GM21447 (cell line): ENCODE measurements at regions not wholly inside any gene's neighbourhood (a gene's known extent, or its start where the extent isn't known, plus 50 kb on each side); places are given as distances from the start of the nearest gene placed in this dataset.

ENCODE experiments used
- ATAC-seq: cut with Tn5 transposase; IDR thresholded peaks from one replicate; pipeline ENCODE4 v1.9.1; 2021; ENCODE audit not compliant: unreplicated experiment

DNA sequence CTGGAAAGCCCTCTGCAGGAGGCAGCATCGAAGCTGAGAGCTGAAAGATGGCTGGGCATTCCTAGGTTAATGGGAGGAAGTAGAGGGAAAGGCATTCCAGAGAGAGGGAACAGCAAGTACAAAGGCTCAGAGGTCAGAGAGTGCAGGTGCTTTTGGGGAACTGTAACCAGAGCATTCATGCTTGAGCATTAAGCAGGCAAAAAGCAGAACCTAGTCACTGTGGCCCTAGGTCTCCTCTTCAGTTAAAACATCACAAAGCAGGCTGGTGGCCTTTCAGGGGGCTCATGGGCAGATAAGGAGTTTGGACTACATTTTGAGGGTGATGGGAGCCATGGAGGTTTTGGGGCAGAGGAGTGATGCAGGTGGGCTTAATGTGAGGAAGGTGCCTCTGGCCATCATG lies 169.2 kb upstream of the MYL2 start:
- no peak for ATAC-seq

DNA sequence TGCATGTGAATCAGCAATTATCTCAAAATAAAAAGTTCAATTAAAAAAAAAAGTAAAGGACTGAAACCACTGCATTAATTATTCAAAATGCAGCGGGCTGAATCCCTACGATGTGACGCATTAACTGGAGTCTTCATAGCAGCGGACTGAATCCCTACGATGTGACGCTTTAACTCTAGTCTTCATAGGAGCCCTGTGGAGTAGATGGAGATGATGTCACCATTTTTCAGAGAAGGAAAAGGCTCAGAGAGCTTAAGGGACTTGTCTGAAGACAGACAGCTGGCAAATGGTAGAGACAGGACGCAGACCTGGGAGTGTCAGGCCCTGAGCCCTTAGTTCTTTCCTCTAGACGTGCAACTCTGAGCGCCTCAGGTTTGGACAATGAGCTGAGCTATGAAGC lies 168.0 kb upstream of the MYL2 start:
- no peak for ATAC-seq

DNA sequence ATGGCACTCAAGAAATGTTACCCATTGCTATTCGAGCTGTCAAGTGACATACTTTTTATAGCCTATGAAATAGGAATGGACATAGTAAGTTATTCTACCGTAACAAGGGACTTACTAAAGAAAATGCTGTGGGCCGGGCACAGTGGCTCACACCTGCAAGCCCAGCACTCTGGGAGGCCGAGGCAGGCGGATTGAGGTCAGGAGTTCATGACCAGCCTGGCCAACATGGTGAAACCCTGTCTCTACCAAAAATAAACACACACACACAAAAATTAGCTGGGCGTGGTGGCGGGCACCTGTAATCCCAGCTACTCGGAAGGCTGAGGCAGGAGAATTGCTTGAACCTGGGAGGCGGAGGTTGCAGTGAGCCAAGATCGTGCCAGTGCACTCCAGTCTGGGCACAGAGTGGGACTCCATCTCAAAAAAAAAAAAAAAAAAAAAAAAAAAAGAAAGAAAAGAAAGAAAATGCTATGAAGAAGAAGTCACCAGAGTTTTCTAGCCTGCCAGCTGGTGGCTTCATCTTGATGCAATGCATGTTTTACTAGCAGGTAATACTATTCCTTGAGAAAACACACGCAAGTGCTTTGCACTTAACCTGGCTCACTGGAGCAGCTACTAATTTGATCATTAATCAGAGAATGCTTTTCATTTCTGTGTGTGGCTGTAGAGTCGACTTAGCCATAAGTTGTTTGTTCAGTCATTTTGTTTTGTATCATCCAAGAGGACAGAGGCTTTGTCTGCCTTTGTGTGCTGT lies 166.7 kb upstream of the MYL2 start:
- ATAC-seq: no peak

DNA sequence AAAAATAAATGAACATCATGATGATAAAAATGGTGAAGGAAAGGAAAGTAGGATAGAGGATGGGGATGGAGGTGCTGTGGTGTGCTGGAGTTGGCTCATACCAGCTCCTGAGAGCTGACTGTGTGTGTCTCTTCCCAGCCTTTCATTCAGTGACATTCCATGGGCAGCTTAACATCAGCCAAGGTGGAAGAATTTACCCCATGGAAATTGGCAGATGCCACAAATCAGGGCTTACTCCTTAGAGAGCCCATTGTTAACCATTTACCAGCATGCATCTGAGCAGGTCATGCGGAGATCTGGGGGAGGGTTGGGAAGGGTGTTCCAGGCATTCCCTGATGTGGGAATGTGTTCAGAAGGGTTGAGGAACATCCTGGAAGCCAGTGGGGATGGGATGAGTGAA lies 164.7 kb upstream of the MYL2 start:
- ATAC-seq: no peak

DNA sequence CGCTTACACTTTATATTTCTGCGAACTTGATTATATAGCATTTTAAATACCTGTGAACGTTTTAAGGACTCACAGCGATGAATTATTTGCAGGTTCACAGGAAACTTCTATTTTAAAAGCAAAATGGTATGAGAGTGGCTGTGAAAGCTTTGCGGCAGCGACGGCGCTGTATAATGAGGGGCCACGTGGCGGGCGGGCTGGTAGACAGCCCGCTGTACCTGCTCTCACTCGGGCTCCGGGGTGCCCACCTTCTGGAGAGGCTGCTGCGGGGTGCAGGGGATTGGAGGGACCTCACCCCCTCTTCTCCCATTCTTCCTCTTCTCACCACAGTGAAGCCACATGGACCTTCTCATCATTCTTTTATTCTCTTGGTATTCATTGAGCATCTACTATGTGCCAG lies 164.2 kb upstream of the MYL2 start:
- ATAC-seq: no peak

DNA sequence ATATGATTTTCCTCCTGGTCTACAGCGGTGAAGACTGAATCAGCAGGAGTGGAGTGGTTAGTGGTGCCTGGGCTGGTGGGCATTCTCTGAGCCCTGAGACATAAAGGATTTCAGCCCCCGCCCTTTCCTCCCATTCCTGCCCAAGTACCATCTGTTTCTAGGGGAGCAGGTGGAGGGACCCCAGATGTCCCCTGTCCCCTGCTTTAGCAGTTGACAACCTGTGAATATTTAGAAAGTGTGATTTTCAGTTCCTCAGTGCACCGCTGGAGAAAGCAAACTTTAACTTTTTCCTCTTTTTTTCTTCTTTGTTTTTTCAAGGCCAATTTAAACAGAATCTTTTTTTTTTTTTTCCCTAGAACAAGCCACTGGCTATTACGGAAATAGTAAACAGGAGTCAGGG lies 163.8 kb upstream of the MYL2 start:
- no peak for ATAC-seq

GRCh38 chr12:111081600-111081999 lies 161.2 kb upstream of the MYL2 start:
- no peak for ATAC-seq

DNA sequence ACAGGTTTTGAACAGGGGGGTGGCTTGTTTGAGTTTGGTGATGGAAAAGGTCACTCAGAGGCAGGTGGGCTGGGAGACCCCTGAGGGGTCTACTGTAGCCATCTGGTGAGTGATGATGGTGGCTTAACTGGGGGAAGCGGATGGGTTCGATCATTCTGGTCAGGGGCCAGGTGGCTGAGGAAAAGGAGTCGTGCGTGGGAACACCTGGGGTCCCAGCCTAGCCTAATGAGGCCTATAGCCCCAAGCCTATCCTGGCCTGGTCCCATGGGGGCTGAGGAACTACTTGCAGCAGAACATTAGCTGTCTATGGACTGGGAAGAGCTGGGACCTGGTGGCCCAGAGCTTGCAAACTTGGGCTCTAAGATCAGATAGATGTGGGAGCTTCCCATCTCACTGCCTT lies 158.4 kb upstream of the MYL2 start:
- no peak for ATAC-seq

DNA sequence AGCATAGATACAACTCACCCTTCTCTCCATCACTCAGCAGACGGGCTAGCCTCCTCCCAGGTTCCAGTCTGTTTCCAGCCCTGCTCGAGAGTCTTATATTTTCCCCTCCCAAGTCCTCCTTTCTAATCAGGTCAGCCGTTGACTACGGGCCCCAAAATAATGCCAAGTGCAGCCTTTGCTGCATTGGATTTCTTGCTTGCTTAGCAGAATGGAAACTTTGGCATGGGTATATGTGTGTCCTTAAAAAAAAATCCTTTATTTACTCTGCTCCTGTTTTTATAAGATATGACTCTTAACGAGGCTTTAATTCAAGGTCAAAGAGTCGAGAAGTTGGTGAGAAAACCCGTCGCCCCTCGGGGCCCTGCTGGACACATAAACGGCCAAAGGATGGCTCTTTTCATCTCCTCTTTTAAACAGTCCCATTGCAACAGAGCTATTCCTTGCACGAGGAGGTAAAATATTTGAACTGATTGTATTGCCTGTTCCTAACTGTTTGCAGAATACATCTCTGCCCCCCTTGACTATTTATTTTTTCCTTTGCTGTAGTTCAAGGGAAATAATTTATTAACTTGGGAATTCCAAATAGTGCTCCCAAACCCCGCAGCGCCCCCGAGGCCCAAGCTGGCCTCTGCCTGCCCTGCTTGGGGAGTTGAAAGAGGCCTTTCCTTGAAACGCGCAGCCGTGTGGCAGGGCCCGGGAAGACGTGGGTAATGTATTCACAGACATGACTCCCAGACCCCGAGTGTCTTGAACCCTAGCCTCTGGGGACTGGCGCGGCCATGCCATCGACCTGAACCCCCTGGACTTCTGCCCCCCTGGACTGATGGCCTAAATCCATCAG lies 156.5 kb upstream of the MYL2 start:
- ATAC-seq: no peak

GRCh38 chr12:111076199-111076598 lies 155.8 kb upstream of the MYL2 start:
- no peak for ATAC-seq

- no peak for ATAC-seq
Measured at GRCh38 chr12:111074965-111075364, 154.6 kb upstream of the MYL2 start.

GRCh38 chr12:111074559-111074958 lies 154.2 kb upstream of the MYL2 start:
- no peak for ATAC-seq

DNA sequence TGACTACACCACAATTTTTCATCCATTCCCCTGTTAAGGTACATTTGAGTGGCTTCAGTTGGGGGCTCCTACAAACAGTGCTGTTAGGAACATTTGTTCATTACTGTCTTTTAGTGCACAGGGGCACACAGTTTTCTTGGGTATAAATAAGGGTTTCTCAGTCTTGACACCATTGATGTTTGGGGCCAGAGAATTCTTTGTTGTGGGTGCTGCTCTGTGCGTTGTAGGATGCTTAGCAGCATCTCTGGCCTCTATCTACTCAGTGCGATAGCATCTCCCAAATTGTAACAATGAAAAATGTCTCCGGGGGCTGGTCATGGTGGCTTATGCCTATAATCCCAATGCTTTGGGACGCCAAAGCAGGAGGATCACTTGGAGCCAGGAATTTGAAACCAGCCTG lies 153.0 kb upstream of the MYL2 start:
- ATAC-seq: no peak

DNA sequence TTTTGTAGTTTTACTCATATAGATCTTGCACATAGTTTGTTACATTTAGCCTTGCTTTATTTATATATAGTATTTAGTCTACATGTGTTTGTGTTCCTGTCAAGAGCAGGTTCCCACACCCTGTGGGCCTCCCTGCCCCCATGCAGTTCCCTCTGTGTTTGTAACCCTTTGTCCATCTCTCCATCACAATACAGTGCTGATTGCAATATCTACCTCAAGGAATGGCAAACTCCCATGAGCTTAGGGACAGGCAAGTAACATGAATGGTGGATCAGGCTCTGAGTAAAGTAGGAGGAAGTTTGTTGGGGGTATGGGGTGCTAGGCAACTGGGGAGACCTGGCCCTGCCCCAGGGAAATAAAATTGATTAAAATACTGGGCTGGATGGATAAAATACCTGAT lies 151.9 kb upstream of the MYL2 start:
- no peak for ATAC-seq

GRCh38 chr12:111069886-111070285 lies 149.5 kb upstream of the MYL2 start:
- ATAC-seq: no peak

DNA sequence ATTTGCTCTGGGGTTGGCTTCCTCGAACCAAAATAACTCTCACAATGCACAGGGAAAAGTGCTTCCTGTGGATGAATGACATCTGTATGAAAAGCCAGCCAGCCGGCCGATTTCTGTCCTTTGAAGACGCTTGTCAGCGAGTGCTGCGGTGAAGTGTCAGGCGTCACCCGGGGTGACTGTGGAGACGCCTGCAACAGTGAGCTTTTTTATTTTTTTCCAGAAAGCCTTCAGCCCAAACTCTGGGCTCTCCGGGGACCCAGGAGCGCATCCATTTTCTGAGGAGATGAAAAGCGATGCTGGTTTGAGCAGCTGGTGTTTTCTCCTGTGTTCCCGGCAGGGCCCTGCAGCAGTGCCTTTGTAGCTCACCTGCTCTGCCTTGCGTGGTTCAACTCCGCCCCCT lies 147.9 kb upstream of the MYL2 start:
- ATAC-seq: no peak

GRCh38 chr12:111067498-111067897 lies 147.1 kb upstream of the MYL2 start:
- no peak for ATAC-seq

DNA sequence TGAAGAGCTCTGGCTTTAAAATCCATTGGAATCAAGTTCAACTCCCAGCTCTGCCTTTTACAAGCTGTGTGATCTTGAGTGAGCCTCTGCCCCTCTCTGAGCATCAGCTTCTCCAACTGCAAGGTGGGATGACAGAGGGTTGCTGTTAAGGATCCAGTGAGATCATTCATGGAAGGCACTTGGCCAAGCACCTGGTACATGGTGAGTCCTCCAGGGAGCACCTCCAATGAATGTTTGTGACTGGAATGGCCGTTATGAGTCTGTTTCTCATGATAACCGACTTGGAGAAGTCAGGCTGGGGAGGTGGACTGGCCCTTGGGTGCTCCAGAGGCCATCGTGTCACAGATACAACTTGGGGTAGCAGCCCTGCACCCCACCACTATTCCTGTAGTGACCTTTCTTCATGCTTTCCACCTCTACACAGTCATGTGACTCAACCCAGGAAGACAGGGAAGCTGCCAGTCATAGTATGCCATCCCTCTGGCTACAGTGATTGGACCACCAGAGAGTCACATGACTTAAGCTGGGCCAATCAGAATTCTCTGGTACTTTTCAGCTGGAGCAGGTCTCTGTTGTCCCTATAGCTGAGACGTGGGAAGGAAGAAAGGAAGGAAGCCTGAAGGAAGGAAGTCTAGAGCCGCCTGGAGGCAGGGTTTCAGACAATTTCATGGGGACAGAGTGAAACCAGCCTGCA lies 146.5 kb upstream of the MYL2 start:
- no peak for ATAC-seq

DNA sequence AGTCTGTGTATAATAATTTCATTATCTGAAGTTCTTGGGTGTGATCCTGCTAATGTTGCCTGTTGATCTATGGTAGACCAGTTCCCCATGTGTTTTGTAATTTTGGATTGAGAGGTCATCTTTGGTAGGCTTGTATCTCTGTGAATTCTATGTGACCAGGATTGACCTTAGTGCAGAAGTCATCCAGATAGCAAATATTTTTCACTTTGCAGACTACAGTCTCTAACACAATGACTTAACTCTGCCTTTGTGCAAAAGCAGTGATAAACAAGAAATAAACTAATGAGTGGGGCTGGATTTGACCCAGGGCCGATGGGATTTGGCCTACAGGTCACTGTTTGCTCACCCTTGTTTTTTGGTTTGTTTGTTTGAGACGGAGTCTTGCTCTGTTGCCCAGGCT lies 144.6 kb upstream of the MYL2 start:
- no peak for ATAC-seq

DNA sequence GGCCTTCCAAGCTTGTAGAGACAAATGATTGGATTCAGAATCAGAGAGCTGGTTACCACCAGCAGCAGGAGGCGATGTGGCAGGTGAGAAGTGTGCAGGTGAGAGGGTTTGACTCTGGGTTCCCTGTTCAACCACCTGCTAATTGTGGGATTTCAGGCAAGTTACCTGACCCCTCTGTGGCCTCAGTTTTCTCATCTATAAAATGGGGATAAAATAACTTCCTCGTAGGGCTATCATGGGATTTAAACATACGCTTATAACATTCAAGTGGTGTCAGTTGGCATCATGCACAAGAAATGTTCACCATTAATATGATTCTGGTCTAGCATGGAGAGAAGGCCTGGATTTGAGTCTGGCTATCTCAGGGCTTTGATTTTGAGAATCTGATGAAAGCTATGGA lies 143.8 kb upstream of the MYL2 start:
- no peak for ATAC-seq

- ATAC-seq: no peak
Measured at GRCh38 chr12:111063295-111064026, 143.1 kb upstream of the MYL2 start.
